Right lobe of liver (tissue), 1 donor: ENCODE measurements at regions not wholly inside any gene's neighbourhood (a gene's known extent, or its start where the extent isn't known, plus 50 kb on each side); places are given as distances from the start of the nearest gene placed in this dataset.

Experiments
- small RNA-seq, 2 experiments: library from RNA; depleted of rRNA; stranded (forward); fragments of <200 nt; gene quantifications; one replicate each; pipeline ENCODE3, GENCODE V24; 2016

Small RNAs in the stretch of these regions (small RNA-seq; reads per million reads assigned to genes)
- gene AL160290.3, result 0 reads per million in 2 experiments
